CD14-positive monocyte (primary cell): ENCODE measurements at regions not wholly inside any gene's neighbourhood (a gene's known extent, or its start where the extent isn't known, plus 50 kb on each side); places are given as distances from the start of the nearest gene placed in this dataset.

Experiments used
- DNase-seq, 3 donors: peaks; one replicate each; pipeline ENCODE4 v3.0.0-alpha.2; 2011 to 2022
- H2AFZ ChIP-seq: 2 replicates; pipeline ENCODE4 v1.6.0; 2012; ENCODE audit warnings: mild to moderate bottlenecking, low read depth, low read length, inconsistent platforms; ENCODE audit not compliant: insufficient read depth, poor library complexity, severe bottlenecking
- H3K27ac ChIP-seq, 2 donors: 1 replicate in 1 of 2; 2 replicates in 1 of 2; pipeline ENCODE4 v1.5.1; 2012 to 2013; ENCODE audit warnings: low read length in 2 of 2, control low read depth in 1 of 2, inconsistent platforms in 1 of 2, low read depth in 1 of 2, mild to moderate bottlenecking in 1 of 2
- H3K27me3 ChIP-seq, 2 donors: one replicate each; pipeline versions ENCODE4 v1.6.0 to v1.6.1; 2011 to 2013; ENCODE audit warnings: low read length in 2 of 2; ENCODE audit not compliant: control insufficient read depth in 2 of 2, insufficient read depth in 2 of 2
- H3K36me3 ChIP-seq, 2 donors: replicated peaks in 1 of 2; 1 replicate in 1 of 2; 2 replicates in 1 of 2; pipeline versions ENCODE4 v1.5.1 to v1.6.1; 2012 to 2013; ENCODE audit warnings: low read length in 2 of 2, control low read depth in 1 of 2, inconsistent platforms in 1 of 2, mild to moderate bottlenecking in 1 of 2; ENCODE audit not compliant: insufficient read depth in 2 of 2, control insufficient read depth in 1 of 2
- H3K4me1 ChIP-seq, 2 donors: 1 replicate in 1 of 2; 2 replicates in 1 of 2; pipeline versions ENCODE4 v1.5.1 to v1.6.1; 2012 to 2013; ENCODE audit warnings: low read length in 2 of 2, control low read depth in 1 of 2, inconsistent platforms in 1 of 2, mild to moderate bottlenecking in 1 of 2, moderate library complexity in 1 of 2; ENCODE audit not compliant: insufficient read depth in 2 of 2, control insufficient read depth in 1 of 2
- H3K4me2 ChIP-seq: replicated peaks from 2 replicates; pipeline ENCODE3; 2012; ENCODE audit warnings: low read length, moderate library complexity, mild to moderate bottlenecking; ENCODE audit not compliant: poor library complexity, severe bottlenecking; ENCODE audit errors: extremely low read depth
- H3K4me3 ChIP-seq, 3 experiments: fragments of 200-600 bp in 1 of 3; sonication (generic) in 1 of 3; replicated peaks in 1 of 3; 1 replicate in 2 of 3; 2 replicates in 1 of 3; pipeline ENCODE4 v1.5.1; 2011 to 2013; ENCODE audit warnings: low read length in 3 of 3, mild to moderate bottlenecking in 3 of 3, control low read depth in 2 of 3, low read depth in 2 of 3, inconsistent platforms in 1 of 3, moderate library complexity in 1 of 3
- H3K79me2 ChIP-seq: 2 replicates; pipeline ENCODE4 v1.6.0; 2012; ENCODE audit warnings: mild to moderate bottlenecking, control low read depth, inconsistent platforms, low read length, moderate library complexity; ENCODE audit not compliant: insufficient read depth
- H3K9ac ChIP-seq: 2 replicates; pipeline ENCODE4 v1.6.0; 2017; ENCODE audit warnings: low read length, mild to moderate bottlenecking; ENCODE audit not compliant: insufficient read depth, poor library complexity, severe bottlenecking
- H3K9me3 ChIP-seq, 2 donors: replicated peaks in 1 of 2; 1 replicate in 1 of 2; 2 replicates in 1 of 2; pipeline versions ENCODE4 v1.5.1 to v1.6.1; 2012 to 2013; ENCODE audit warnings: low read length in 2 of 2, control low read depth in 1 of 2; ENCODE audit not compliant: control insufficient read depth in 1 of 2, insufficient read depth in 1 of 2
- H4K20me1 ChIP-seq: 2 replicates; pipeline ENCODE4 v1.6.0; 2012; ENCODE audit warnings: mild to moderate bottlenecking, low read length, control low read depth, moderate library complexity; ENCODE audit not compliant: insufficient read depth
- H3K27ac Mint-ChIP-seq, 7 donors: one replicate each; pipeline ENCODE4 v1.8.0; 2020; ENCODE audit warnings: mild to moderate bottlenecking in 7 of 7, mixed read lengths in 7 of 7, moderate library complexity in 6 of 7, inconsistent platforms in 2 of 7
- H3K27me3 Mint-ChIP-seq, 3 donors: one replicate each; pipeline ENCODE4 v1.8.0; 2021 to 2022; ENCODE audit warnings: low read depth in 3 of 3, mild to moderate bottlenecking in 3 of 3, mixed read lengths in 3 of 3, moderate library complexity in 3 of 3, inconsistent platforms in 1 of 3
- H3K36me3 Mint-ChIP-seq, 2 donors: one replicate each; pipeline ENCODE4 v1.8.0; 2020; ENCODE audit warnings: mixed read lengths in 2 of 2, inconsistent platforms in 1 of 2, mild to moderate bottlenecking in 1 of 2
- H3K4me1 Mint-ChIP-seq: one replicate; pipeline ENCODE4 v1.8.0; 2020; ENCODE audit warnings: mild to moderate bottlenecking, mixed read lengths
- H3K4me3 Mint-ChIP-seq, 2 donors: one replicate each; pipeline ENCODE4 v1.8.0; 2020; ENCODE audit warnings: mild to moderate bottlenecking in 2 of 2, mixed read lengths in 2 of 2, moderate library complexity in 1 of 2
- H3K9me3 Mint-ChIP-seq, 7 donors: one replicate each; pipeline ENCODE4 v1.8.0; 2020 to 2022; ENCODE audit warnings: mixed read lengths in 7 of 7, mild to moderate bottlenecking in 6 of 7, moderate library complexity in 6 of 7, inconsistent platforms in 2 of 7
- CTCF ChIP-seq: fragments of 200-600 bp; IDR thresholded peaks from one replicate; pipeline ENCODE4 v1.8.0; 2022; ENCODE audit warnings: antibody characterized with exemption, mild to moderate bottlenecking
- WGBS: methylation state at CpG from one replicate; pipeline ENCODE4 v1.1.5; 2013; ENCODE audit warnings: missing lambda C conversion rate; ENCODE audit not compliant: insufficient coverage; 5-methylcytosine and 5-hydroxymethylcytosine counted together
- intact Hi-C, 2 donors: fragments of 100-400 bp; cut with micrococcal nuclease; formaldehyde crosslinking; loops; one replicate each; pipeline versions ENCODE4 v1.15.0 to v1.15.1; 2023

- no peaks in the 10 kb centered on the region for H3K27me3 ChIP-seq
- H3K4me3 Mint-ChIP-seq: no peak overlapping the region
- WGBS: no CpG with 5 or more reads among the region's 2 CpGs
- H3K4me2 ChIP-seq: no peak overlapping the region
- peaks cover 0 to 2% of the 10 kb centered on the region in 2 donors for H3K36me3 Mint-ChIP-seq
- H3K4me3 ChIP-seq: no peak overlapping the region
- no peak overlapping the region for H3K27ac Mint-ChIP-seq
- DNase-seq: no peak
- H2AFZ ChIP-seq: no peak overlapping the region
- intact Hi-C loops: no loop called here
- no peaks in the 10 kb centered on the region for H3K9me3 ChIP-seq
- no peaks in the 10 kb centered on the region for H3K79me2 ChIP-seq
- peaks cover 0 to 3% (median 2%) of the 10 kb centered on the region in 3 donors for H3K27me3 Mint-ChIP-seq
- no peak overlapping the region for H3K9ac ChIP-seq
- TF ChIP-seq CTCF: no peak
- H3K4me1 ChIP-seq: peaks cover 16% of the 10 kb centered on the region in 2 donors
- H4K20me1 ChIP-seq: no peaks in the 10 kb centered on the region
- H3K36me3 ChIP-seq: no peaks in the 10 kb centered on the region
- peaks cover 34% of the 10 kb centered on the region for H3K4me1 Mint-ChIP-seq
- H3K27ac ChIP-seq: no peak overlapping the region
- peaks cover 0 to 8% (median 0%) of the 10 kb centered on the region in 7 donors for H3K9me3 Mint-ChIP-seq
These were observed 60.5 kb downstream of the CTSL start for GRCh38 chr9:87786423-87786822.

GRCh38 chr9:87786876-87787275 is 61.0 kb downstream of the CTSL start:
- H4K20me1 ChIP-seq: no peaks in the 10 kb centered on the region
- TF ChIP-seq CTCF: no peak
- Mint-ChIP-seq H3K4me1 (peaks cover 39% of the 10 kb centered on the region), H3K9me3 (peaks cover 0 to 5% (median 0%) of the 10 kb centered on the region in 7 donors), H3K27ac (no peak overlapping the region), H3K36me3 (peaks cover 0 to 3% of the 10 kb centered on the region in 2 donors), H3K27me3 (peaks cover 0 to 3% (median 2%) of the 10 kb centered on the region in 3 donors), H3K4me3 (no peak overlapping the region)
- H3K27me3 ChIP-seq: no peaks in the 10 kb centered on the region
- DNase-seq: no peak
- no peak overlapping the region for H3K4me2 ChIP-seq
- peaks cover 20% of the 10 kb centered on the region in 2 donors for H3K4me1 ChIP-seq
- H3K4me3 ChIP-seq: no peak overlapping the region
- no peaks in the 10 kb centered on the region for H3K79me2 ChIP-seq
- WGBS: 17% methylated on average over 1 of the region's 2 CpGs
- H3K27ac ChIP-seq: no peak overlapping the region
- intact Hi-C loops: no loop called here
- H3K36me3 ChIP-seq: no peaks in the 10 kb centered on the region
- H3K9ac ChIP-seq: no peak overlapping the region
- no peaks in the 10 kb centered on the region for H3K9me3 ChIP-seq
- H2AFZ ChIP-seq: no peak overlapping the region
